ENCODE measurements at regions not wholly inside any gene's neighbourhood (a gene's known extent, or its start where the extent isn't known, plus 50 kb on each side); places are given as distances from the start of the nearest gene placed in this dataset.
A peak's percentile ranks its signal among the peaks of the same experiment; 100 is the strongest.

GRCh38 chr14:61192989-61193388 lies 88.1 kb downstream of the TMEM30B start:
- no peak for DNase-seq

GRCh38 chr14:61191733-61192132 lies 89.4 kb downstream of the TMEM30B start:
- DNase-seq, result no peak

- DNase-seq, result no peak
Observed at GRCh38 chr14:61190341-61190740, 90.8 kb downstream of the TMEM30B start.

GRCh38 chr14:61188978-61189808 lies 91.9 kb downstream of the TMEM30B start:
- DNase-seq, result peak in 12 of 51 donors; percentile 2 to 40 (median 11)

- DNase-seq, result peak in 3 of 51 donors; percentile 4 to 5 (median 5)
Observed at GRCh38 chr14:61188196-61188595, 92.9 kb downstream of the TMEM30B start.

GRCh38 chr14:61187196-61187905 lies 93.8 kb downstream of the TMEM30B start:
- no peak for DNase-seq

GRCh38 chr14:61186341-61187195 lies 94.6 kb downstream of the TMEM30B start:
- no peak for DNase-seq

GRCh38 chr14:61185534-61185933 lies 95.6 kb downstream of the TMEM30B start:
- no peak for DNase-seq

- DNase-seq, result no peak
Observed at GRCh38 chr14:61184112-61184511, 97.0 kb downstream of the TMEM30B start.

- no peak for DNase-seq
Observed at GRCh38 chr14:61183196-61183885, 97.8 kb downstream of the TMEM30B start.

- no peak for DNase-seq
Observed at GRCh38 chr14:61179796-61180398, 101.2 kb downstream of the TMEM30B start.

- no peak for DNase-seq
Observed at GRCh38 chr14:61179061-61179690, 102.0 kb downstream of the TMEM30B start.

- no peak for DNase-seq
Observed at GRCh38 chr14:61178226-61179060, 102.7 kb downstream of the TMEM30B start.

- no peak for DNase-seq
Observed at GRCh38 chr14:61177279-61178225, 103.6 kb downstream of the TMEM30B start.

- DNase-seq, result no peak
Observed at GRCh38 chr14:61176686-61177085, 104.5 kb downstream of the TMEM30B start.

GRCh38 chr14:61174987-61175386 lies 106.2 kb downstream of the TMEM30B start:
- DNase-seq, result no peak

GRCh38 chr14:61174441-61174891 lies 106.7 kb downstream of the TMEM30B start:
- DNase-seq, result no peak

- DNase-seq, result no peak
Observed at GRCh38 chr14:61171727-61172126, 109.4 kb downstream of the TMEM30B start.
